ENCODE measurements at regions not wholly inside any gene's neighbourhood (a gene's known extent, or its start where the extent isn't known, plus 50 kb on each side); places are given as distances from the start of the nearest gene placed in this dataset.
"Not testable (repeated sequence)": the region's sequence is repeated elsewhere in the genome, so short reads cannot be mapped to it uniquely, and the experiment has no call there.

- H3K4me3 ChIP-seq; H3K4me1 ChIP-seq; intact Hi-C loops (cut with DNase I; ENCODE audit: low total_unique reads); H3K27me3 ChIP-seq; H3K9me3 ChIP-seq; H3K27ac ChIP-seq; H3K36me3 ChIP-seq; DNase-seq (ENCODE audit: low spot score in 2 of 2): not testable (repeated sequence)
These were observed 1288.5 kb downstream of the RPIA start for GRCh38 chr2:89979826-89980537.

DNA sequence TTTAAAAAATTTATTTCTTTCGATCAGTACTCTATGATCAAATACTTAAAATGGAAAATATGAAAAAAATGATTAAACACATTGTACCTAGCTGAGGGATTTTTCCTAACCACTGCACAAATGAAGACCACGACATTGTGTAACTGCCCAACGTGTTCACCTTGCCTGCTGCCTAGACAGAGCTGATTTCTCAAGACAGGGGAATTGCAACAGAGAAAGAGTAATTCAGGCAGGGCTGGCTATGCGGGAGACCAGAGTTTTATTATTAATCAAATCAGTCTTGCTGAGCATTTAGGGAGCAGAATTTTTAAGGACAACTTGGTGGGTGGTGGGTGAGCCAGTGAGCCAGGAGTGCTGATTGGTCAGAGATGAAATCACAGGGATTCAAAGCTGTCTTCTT is 1290.8 kb downstream of the RPIA start:
- H3K36me3 ChIP-seq; H3K9me3 ChIP-seq; H3K4me3 ChIP-seq; intact Hi-C loops (cut with DNase I; ENCODE audit: low total_unique reads); H3K27me3 ChIP-seq; H3K4me1 ChIP-seq; H3K27ac ChIP-seq; DNase-seq (ENCODE audit: low spot score in 2 of 2): not testable (repeated sequence)

GRCh38 chr2:89985650-89986049 is 1294.2 kb downstream of the RPIA start:
- DNase-seq (ENCODE audit: low spot score in 2 of 2); H3K27ac ChIP-seq; H3K9me3 ChIP-seq; H3K4me3 ChIP-seq; H3K4me1 ChIP-seq; H3K27me3 ChIP-seq; H3K36me3 ChIP-seq; intact Hi-C loops (cut with DNase I; ENCODE audit: low total_unique reads): not testable (repeated sequence)

- intact Hi-C loops (cut with DNase I; ENCODE audit: low total_unique reads); H3K4me1 ChIP-seq; DNase-seq (ENCODE audit: low spot score in 2 of 2); H3K4me3 ChIP-seq; H3K9me3 ChIP-seq; H3K27ac ChIP-seq; H3K36me3 ChIP-seq; H3K27me3 ChIP-seq: not testable (repeated sequence)
These were observed 1295.1 kb downstream of the RPIA start for GRCh38 chr2:89986532-89986931.

GRCh38 chr2:89996779-89997178 is 1305.3 kb downstream of the RPIA start:
- H3K4me3 ChIP-seq; H3K27ac ChIP-seq; H3K36me3 ChIP-seq; H3K4me1 ChIP-seq; intact Hi-C loops (cut with DNase I; ENCODE audit: low total_unique reads); H3K9me3 ChIP-seq; DNase-seq (ENCODE audit: low spot score in 2 of 2); H3K27me3 ChIP-seq: not testable (repeated sequence)

GRCh38 chr2:90004553-90004952 is 1313.1 kb downstream of the RPIA start:
- H3K4me3 ChIP-seq; H3K9me3 ChIP-seq; H3K36me3 ChIP-seq; H3K4me1 ChIP-seq; H3K27me3 ChIP-seq; intact Hi-C loops (cut with DNase I; ENCODE audit: low total_unique reads); H3K27ac ChIP-seq; DNase-seq (ENCODE audit: low spot score in 2 of 2): not testable (repeated sequence)

GRCh38 chr2:90010442-90011100 is 1319.1 kb downstream of the RPIA start:
- H3K27ac ChIP-seq; H3K4me1 ChIP-seq; intact Hi-C loops (cut with DNase I; ENCODE audit: low total_unique reads); DNase-seq (ENCODE audit: low spot score in 2 of 2); H3K27me3 ChIP-seq; H3K4me3 ChIP-seq; H3K36me3 ChIP-seq; H3K9me3 ChIP-seq: not testable (repeated sequence)

DNA sequence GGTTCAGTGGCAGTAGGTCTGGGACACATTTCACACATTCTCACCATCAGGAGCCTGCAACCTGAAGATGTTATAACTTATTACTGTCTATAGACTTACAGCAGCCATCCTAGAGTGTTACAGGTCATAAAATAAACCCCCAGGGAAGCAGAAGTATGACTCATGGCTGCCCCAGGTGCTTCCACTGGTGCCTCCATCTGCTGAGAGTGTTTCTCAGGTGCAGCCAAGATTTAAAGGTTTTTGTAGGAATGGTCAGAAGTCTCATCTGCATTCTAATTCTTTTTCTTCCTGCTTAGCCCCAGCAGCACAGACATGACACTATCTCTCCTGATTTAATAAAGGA is 1319.6 kb downstream of the RPIA start:
- intact Hi-C loops (cut with DNase I; ENCODE audit: low total_unique reads); H3K27ac ChIP-seq; DNase-seq (ENCODE audit: low spot score in 2 of 2); H3K9me3 ChIP-seq; H3K4me1 ChIP-seq; H3K27me3 ChIP-seq; H3K4me3 ChIP-seq; H3K36me3 ChIP-seq: not testable (repeated sequence)

DNA sequence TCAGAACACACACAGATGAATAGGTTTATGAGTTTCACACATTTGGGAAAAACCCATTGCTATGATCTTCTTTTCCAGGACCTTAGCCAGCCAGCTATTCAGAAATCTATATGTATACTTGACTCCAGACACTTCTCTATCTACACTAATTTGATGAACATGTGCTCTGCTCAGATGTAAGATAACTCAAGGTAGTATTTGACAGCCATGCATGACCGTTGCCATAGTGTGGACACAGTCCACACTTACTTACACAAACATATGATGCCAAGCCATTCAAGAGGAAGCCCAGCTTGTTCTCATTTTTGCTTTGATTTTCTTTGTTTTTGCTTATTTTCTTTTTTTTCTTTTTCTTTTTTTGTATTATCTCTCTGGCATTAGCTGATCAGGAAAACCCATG is 1328.4 kb downstream of the RPIA start:
- H3K9me3 ChIP-seq; DNase-seq (ENCODE audit: low spot score in 2 of 2); H3K4me1 ChIP-seq; H3K27me3 ChIP-seq; H3K36me3 ChIP-seq; H3K27ac ChIP-seq; H3K4me3 ChIP-seq; intact Hi-C loops (cut with DNase I; ENCODE audit: low total_unique reads): not testable (repeated sequence)

DNA sequence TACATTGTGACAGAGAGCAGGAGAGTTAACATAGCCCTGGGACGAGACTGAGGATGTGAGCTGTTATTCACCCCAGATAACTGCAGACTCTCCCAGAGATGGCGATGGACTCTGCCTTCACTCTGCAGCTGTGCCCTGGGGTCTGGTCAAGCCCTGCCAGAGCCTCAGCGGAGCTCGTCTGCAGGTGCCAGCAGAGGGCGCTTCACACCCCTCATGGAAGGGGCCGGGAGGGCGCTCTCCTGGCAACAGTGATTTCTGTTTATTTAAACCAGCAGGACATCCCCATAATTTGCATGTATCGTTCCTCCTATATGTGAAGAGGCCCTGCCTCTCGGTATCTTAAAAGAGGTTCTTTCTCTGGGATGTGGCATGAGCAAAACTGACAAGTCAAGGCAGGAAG is 1329.8 kb downstream of the RPIA start:
- H3K4me1 ChIP-seq; H3K27me3 ChIP-seq; H3K36me3 ChIP-seq; H3K27ac ChIP-seq; intact Hi-C loops (cut with DNase I; ENCODE audit: low total_unique reads); H3K4me3 ChIP-seq; H3K9me3 ChIP-seq; DNase-seq (ENCODE audit: low spot score in 2 of 2): not testable (repeated sequence)

GRCh38 chr2:90027231-90027643 is 1335.8 kb downstream of the RPIA start:
- H3K36me3 ChIP-seq; intact Hi-C loops (cut with DNase I; ENCODE audit: low total_unique reads); H3K27ac ChIP-seq; H3K27me3 ChIP-seq; H3K4me3 ChIP-seq; H3K9me3 ChIP-seq; DNase-seq (ENCODE audit: low spot score in 2 of 2); H3K4me1 ChIP-seq: not testable (repeated sequence)

DNA sequence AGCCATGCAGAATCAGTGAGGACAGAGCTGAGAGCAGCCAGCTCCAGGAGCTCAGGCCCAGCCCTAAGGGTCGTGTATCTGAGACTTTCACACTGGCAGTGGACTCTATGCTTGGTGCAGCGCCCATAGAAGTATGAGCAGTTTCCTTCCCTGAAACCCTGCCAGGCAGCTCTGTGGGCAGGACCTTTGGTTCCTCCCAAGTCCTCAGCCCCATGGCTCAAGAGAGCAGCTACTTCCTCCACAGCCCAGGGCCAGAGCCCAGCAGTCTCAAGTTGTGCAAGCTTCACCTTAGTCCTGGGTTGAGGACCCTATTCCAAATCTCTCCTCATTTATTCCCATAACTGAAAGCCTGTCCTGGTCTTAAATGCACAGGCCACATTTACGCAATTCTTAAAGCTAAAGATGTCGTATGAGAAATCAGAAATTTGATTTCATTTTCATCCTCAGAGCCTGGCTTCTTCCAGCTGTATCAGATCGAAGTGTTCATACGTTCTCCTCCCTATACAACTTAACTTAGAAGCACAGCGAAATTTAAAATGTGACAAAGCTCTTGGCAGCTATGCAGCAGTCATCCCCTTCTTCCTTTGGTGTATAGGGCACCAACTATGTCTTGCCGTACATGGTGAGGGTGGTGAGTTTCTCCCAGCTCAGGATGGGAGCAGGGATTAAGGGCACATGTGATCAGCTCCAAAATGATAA is 1337.1 kb downstream of the RPIA start:
- H3K9me3 ChIP-seq; DNase-seq (ENCODE audit: low spot score in 2 of 2); H3K4me3 ChIP-seq; intact Hi-C loops (cut with DNase I; ENCODE audit: low total_unique reads); H3K27ac ChIP-seq; H3K4me1 ChIP-seq; H3K36me3 ChIP-seq; H3K27me3 ChIP-seq: not testable (repeated sequence)

GRCh38 chr2:90029080-90029428 is 1337.6 kb downstream of the RPIA start:
- DNase-seq (ENCODE audit: low spot score in 2 of 2); intact Hi-C loops (cut with DNase I; ENCODE audit: low total_unique reads); H3K27ac ChIP-seq; H3K4me3 ChIP-seq; H3K36me3 ChIP-seq; H3K27me3 ChIP-seq; H3K4me1 ChIP-seq; H3K9me3 ChIP-seq: not testable (repeated sequence)

DNA sequence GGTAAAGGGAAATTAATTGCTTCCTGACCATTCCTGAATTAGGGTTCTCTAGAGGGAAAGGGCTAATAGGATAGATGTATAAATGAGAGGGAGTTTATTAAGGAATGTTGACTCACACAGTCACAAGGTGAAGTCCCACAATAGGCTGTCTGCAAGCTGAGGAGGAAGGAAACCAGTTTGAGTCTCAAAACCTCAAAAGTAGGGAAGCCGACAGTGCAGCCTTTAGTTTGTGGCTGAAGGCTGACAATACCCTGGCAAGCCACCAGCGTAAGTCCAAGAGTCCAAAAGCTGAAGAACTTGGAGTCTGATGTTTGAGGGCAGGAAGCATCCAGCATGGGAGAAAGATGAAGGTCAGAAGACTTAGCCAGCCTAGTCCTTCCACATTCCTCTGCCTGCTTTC is 1340.8 kb downstream of the RPIA start:
- H3K27ac ChIP-seq; intact Hi-C loops (cut with DNase I; ENCODE audit: low total_unique reads); DNase-seq (ENCODE audit: low spot score in 2 of 2); H3K9me3 ChIP-seq; H3K36me3 ChIP-seq; H3K4me3 ChIP-seq; H3K4me1 ChIP-seq; H3K27me3 ChIP-seq: not testable (repeated sequence)
